ENCODE measurements at regions not wholly inside any gene's neighbourhood (a gene's known extent, or its start where the extent isn't known, plus 50 kb on each side); places are given as distances from the start of the nearest gene placed in this dataset.

- no peak for DNase-seq (ENCODE audit: low spot score)
Measured at GRCh38 chr5:117809251-117809650, 1179.1 kb downstream of the DTWD2 start.

GRCh38 chr5:117805058-117805457, 1183.3 kb downstream of the DTWD2 start:
- no peak for DNase-seq (ENCODE audit: low spot score)

- DNase-seq (ENCODE audit: low spot score), result peak; percentile 45
Measured at GRCh38 chr5:117803533-117803932, 1184.8 kb downstream of the DTWD2 start.

- no peak for DNase-seq (ENCODE audit: low spot score)
Measured at GRCh38 chr5:117801583-117801982, 1186.8 kb downstream of the DTWD2 start.

- DNase-seq (ENCODE audit: low spot score), result no peak
Measured at GRCh38 chr5:117800261-117800660, 1188.1 kb downstream of the DTWD2 start.

GRCh38 chr5:117794847-117795246, 1193.5 kb downstream of the DTWD2 start:
- DNase-seq (ENCODE audit: low spot score), result no peak

GRCh38 chr5:117793963-117794362, 1194.4 kb downstream of the DTWD2 start:
- DNase-seq (ENCODE audit: low spot score), result no peak

- DNase-seq (ENCODE audit: low spot score), result no peak
Measured at GRCh38 chr5:117792476-117792875, 1195.9 kb downstream of the DTWD2 start.

- DNase-seq (ENCODE audit: low spot score), result no peak
Measured at GRCh38 chr5:117788596-117788995, 1199.8 kb downstream of the DTWD2 start.

GRCh38 chr5:117779171-117779570, 1204.5 kb upstream of the SEMA6A start:
- DNase-seq (ENCODE audit: low spot score), result no peak

GRCh38 chr5:117776977-117777376, 1202.4 kb upstream of the SEMA6A start:
- DNase-seq (ENCODE audit: low spot score), result no peak

GRCh38 chr5:117769877-117770276, 1195.3 kb upstream of the SEMA6A start:
- DNase-seq (ENCODE audit: low spot score), result no peak

GRCh38 chr5:117763271-117763670, 1188.6 kb upstream of the SEMA6A start:
- no peak for DNase-seq (ENCODE audit: low spot score)

- DNase-seq (ENCODE audit: low spot score), result no peak
Measured at GRCh38 chr5:117761186-117761585, 1186.6 kb upstream of the SEMA6A start.

GRCh38 chr5:117759849-117760499, 1185.4 kb upstream of the SEMA6A start:
- DNase-seq (ENCODE audit: low spot score), result no peak

- no peak for DNase-seq (ENCODE audit: low spot score)
Measured at GRCh38 chr5:117752403-117752802, 1177.8 kb upstream of the SEMA6A start.

- no peak for DNase-seq (ENCODE audit: low spot score)
Measured at GRCh38 chr5:117748336-117748735, 1173.7 kb upstream of the SEMA6A start.

- DNase-seq (ENCODE audit: low spot score), result no peak
Measured at GRCh38 chr5:117743337-117743736, 1168.7 kb upstream of the SEMA6A start.

GRCh38 chr5:117741655-117742206, 1167.1 kb upstream of the SEMA6A start:
- peak; percentile 1 for DNase-seq (ENCODE audit: low spot score)

- peak; percentile 1 for DNase-seq (ENCODE audit: low spot score)
Measured at GRCh38 chr5:117740268-117740667, 1165.6 kb upstream of the SEMA6A start.

GRCh38 chr5:117738571-117738970, 1163.9 kb upstream of the SEMA6A start:
- no peak for DNase-seq (ENCODE audit: low spot score)

GRCh38 chr5:117736698-117737097, 1162.1 kb upstream of the SEMA6A start:
- no peak for DNase-seq (ENCODE audit: low spot score)

GRCh38 chr5:117734056-117734455, 1159.4 kb upstream of the SEMA6A start:
- DNase-seq (ENCODE audit: low spot score), result no peak

GRCh38 chr5:117733051-117733450, 1158.4 kb upstream of the SEMA6A start:
- no peak for DNase-seq (ENCODE audit: low spot score)

Measured in umbilical cord (tissue), 1 donor.